ENCODE measurements at regions not wholly inside any gene's neighbourhood (a gene's known extent, or its start where the extent isn't known, plus 50 kb on each side); places are given as distances from the start of the nearest gene placed in this dataset.

- TF ChIP-seq CTCF (IDR thresholded peaks at IDR 0.05; ENCODE audit: low read depth, low read length), result no peak
- DNase-seq (ENCODE audit: extremely low read depth, low read depth), result no peak
Measured at GRCh38 chr4:163649557-163650091, 155.1 kb downstream of the TMA16 start.

DNA sequence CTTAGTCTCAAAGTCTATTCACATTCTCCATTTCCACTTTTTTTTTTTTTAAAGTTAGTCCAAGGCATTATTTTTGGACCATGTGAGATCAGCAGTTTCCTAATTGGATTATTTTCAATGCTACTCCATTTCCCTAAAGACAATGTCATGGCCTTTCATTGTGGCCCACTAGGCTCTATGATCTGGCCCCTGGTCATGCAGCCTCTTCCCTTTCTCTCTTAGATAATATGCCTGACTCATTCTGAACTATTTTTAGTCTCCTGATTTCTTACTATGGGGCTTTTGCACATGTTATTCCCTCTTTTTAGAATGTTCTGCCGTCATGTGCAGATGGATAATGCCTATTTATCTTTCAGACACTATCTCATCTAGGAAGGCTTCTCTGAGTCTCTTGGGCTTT is 157.3 kb downstream of the TMA16 start:
- no peak for TF ChIP-seq CTCF (IDR thresholded peaks at IDR 0.05; ENCODE audit: low read depth, low read length)

GRCh38 chr4:163654621-163655020 is 160.1 kb downstream of the TMA16 start:
- TF ChIP-seq CTCF (IDR thresholded peaks at IDR 0.05; ENCODE audit: low read depth, low read length), result no peak

More for the DNA sequence above, 157.3 kb downstream of the TMA16 start:
- DNase-seq (ENCODE audit: extremely low read depth, low read depth), result no peak

DNA sequence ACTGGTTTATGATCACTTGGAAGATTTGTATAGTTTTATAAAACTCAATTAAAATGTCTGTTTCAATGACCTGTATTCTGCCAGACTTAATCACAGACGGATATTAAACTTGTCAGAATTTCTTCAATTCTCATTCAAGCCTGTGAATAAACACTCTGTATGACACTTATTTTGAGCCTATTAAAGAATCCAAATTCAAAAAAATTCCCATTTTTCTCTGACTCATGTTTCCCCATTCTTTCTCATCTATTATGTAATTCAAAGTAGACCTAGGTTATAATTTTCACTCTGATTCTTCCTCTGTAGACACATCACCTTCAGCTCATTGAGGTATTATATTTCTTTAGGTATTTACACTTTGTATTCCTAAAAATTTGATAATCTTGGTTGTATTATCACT is 166.1 kb downstream of the TMA16 start:
- TF ChIP-seq CTCF (IDR thresholded peaks at IDR 0.05; ENCODE audit: low read depth, low read length), result no peak
- no peak for DNase-seq (ENCODE audit: extremely low read depth, low read depth)

More at GRCh38 chr4:163654621-163655020, 160.1 kb downstream of the TMA16 start:
- DNase-seq (ENCODE audit: extremely low read depth, low read depth), result no peak

GRCh38 chr4:163662768-163663167 is 168.3 kb downstream of the TMA16 start:
- DNase-seq (ENCODE audit: extremely low read depth, low read depth), result no peak
- TF ChIP-seq CTCF (IDR thresholded peaks at IDR 0.05; ENCODE audit: low read depth, low read length), result no peak

- DNase-seq (ENCODE audit: extremely low read depth, low read depth), result no peak
- TF ChIP-seq CTCF (IDR thresholded peaks at IDR 0.05; ENCODE audit: low read depth, low read length), result no peak
Measured at GRCh38 chr4:163663454-163664225, 169.2 kb downstream of the TMA16 start.

DNA sequence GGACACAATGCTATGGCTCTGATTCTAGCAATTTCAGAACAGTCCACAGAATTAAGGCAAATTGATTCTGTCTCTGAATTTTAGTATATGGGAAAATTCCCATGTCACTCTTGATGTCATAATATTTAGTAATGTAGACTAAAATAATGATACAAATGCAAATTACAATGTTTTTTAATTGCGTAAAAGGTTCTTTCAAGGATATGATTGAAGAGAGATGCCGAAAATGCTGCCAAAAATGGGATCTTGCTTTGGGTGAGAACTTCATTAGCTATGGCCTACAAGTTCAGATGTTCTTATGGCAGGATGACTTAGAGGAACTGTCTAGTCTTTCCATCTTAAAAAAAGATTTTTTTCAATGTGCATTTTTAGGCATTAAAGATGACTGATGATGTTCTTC is 170.6 kb downstream of the TMA16 start:
- no peak for DNase-seq (ENCODE audit: extremely low read depth, low read depth)
- no peak for TF ChIP-seq CTCF (IDR thresholded peaks at IDR 0.05; ENCODE audit: low read depth, low read length)

All from AG09319 (cell line).